HG03025 (cell line): ENCODE measurements at regions not wholly inside any gene's neighbourhood (a gene's known extent, or its start where the extent isn't known, plus 50 kb on each side); places are given as distances from the start of the nearest gene placed in this dataset.
"Not testable (repeated sequence)": the region's sequence is repeated elsewhere in the genome, so short reads cannot be mapped to it uniquely, and the experiment has no call there.

Source experiments
- ATAC-seq: cut with Tn5 transposase; IDR thresholded peaks from one replicate; pipeline ENCODE4 v1.9.1; 2021; ENCODE audit warnings: mild to moderate bottlenecking, moderate library complexity; ENCODE audit not compliant: unreplicated experiment, low FRiP score

DNA sequence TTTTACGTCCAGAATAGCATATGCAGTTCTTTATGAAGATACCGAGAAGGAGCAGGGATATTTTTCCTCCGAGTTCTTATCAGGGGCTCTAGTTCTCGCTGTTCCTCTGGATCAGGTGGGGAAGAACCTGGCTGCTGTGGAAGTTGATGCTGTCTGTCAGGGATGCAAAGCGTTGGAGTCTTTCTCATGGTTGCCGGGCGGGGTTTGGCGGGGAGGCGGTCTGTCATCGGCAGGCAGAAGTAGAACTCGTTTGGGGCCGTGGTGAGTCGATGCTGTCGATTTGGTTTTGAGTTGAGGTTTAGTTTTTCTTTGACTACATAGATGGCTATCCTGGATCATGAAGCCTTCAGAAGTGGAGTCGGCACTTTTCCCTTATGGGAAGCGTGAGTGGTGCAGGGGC lies 691.2 kb downstream of the QKI start:
- ATAC-seq: no peak

GRCh38 chr6:164104432-164104831 lies 689.9 kb downstream of the QKI start:
- no peak for ATAC-seq

- no peak for ATAC-seq
Measured at GRCh38 chr6:164102693-164103092, 688.2 kb downstream of the QKI start.

DNA sequence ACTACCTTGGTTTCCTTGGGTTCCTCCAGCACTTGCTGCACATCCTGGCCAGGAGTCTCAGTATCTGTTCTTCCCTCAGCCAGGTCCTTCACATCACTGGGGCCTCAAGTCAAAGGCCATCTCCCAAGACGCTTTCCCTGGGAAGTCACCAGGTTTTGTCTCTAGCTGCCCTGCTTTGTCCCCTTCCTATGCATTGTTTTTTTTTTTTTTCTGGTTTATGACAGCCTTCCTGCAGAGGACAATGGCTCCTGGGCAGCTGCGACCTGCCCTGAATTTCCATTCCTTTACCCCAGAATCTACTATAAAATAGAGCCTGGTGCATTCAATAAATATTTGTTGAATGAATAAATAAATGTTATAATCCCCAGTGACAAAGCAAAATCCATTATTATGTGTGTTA lies 687.3 kb downstream of the QKI start:
- ATAC-seq: no peak

DNA sequence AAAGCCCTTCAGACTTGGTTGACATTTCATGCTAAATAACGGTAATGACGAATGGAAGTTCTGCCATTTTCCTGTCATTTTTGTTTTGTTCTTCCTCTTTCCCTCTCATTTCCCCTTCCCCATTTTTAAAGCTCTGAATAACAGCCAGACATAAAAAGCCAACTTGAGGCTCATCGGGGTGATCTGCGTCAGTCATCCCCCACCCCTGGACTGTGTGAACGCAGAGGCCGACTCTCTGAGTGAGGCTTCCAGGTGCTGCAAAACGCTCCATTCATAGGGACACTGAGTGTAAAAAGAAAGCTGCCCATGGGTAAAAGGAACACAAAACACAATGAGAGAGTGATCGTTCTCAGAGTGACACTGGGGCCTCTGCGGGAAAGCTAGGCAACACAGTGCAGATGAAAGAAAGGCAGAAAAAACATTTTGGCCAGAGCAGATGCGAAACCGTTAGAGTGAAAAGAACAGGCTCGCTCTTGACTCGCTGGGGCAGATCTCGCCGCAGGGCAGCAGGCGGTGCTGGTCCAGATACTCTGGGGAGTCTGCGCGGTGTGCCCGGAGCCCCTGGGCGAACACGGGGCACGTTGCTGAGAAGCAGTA lies 684.8 kb downstream of the QKI start:
- ATAC-seq: no peak

DNA sequence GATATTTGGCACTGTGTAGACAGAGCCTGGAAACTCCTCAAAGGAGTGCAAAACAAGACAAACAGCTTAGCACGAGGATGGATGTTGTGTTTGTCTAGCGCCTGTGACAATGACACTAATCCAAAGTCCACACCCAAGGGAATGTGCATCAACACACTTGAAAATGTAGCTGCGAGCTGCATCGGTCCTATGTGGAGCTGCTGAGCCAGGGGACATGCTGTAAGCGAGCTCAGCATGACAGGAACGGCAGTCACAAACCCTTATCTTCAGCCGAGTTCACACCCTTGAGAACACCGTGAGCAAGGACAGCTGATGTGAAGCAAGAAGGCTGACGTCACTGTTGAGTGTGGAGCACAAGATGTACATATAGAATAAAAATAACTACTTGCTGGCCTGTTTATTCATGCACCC lies 684.3 kb downstream of the QKI start:
- ATAC-seq: no peak

GRCh38 chr6:164097551-164098398 lies 683.3 kb downstream of the QKI start:
- ATAC-seq: no peak

DNA sequence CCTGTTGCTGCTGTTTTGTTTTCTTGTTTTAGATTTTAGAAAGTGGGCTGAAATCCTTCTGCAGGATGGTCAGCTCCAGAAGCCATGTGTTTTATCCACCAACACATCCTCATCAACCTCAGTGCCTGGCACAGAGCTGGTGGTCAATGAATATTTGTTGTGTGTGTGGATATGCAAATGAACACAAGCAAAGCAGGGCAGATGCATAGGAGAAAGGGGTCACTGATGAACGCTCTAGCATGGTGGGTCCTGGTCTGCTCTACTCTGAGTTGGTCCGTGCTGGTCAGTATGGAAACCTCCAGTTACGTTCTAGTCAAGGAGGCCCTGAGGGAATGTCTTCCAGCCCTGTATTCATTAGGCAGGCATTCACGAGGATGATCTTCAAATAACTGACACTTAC lies 682.5 kb downstream of the QKI start:
- ATAC-seq: no peak

- no peak for ATAC-seq
Measured at GRCh38 chr6:164095056-164095455, 680.5 kb downstream of the QKI start.

DNA sequence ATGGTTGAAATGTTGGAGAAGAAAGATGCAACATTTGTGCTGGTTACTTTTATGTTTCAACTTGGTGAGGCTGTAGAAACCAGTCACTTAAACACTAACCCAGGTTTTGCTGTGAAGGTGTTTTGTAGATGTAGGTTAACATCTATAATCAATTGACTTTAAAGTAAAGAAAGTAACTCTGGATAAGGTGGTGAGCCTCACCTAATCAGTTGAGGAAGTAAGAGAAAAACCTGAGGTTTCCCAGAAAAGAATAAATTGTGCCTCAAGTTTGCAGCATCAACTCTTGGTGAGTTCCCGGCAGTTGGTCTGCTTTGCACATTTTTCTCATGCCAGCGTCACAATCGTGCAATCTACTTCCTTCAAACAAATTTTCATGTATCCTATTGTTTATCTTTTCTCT lies 673.4 kb downstream of the QKI start:
- no peak for ATAC-seq

- no peak for ATAC-seq
Measured at GRCh38 chr6:164087211-164087610, 672.7 kb downstream of the QKI start.

- ATAC-seq: no peak
Measured at GRCh38 chr6:164086076-164086887, 671.8 kb downstream of the QKI start.

GRCh38 chr6:164085091-164086075 lies 670.9 kb downstream of the QKI start:
- no peak for ATAC-seq

DNA sequence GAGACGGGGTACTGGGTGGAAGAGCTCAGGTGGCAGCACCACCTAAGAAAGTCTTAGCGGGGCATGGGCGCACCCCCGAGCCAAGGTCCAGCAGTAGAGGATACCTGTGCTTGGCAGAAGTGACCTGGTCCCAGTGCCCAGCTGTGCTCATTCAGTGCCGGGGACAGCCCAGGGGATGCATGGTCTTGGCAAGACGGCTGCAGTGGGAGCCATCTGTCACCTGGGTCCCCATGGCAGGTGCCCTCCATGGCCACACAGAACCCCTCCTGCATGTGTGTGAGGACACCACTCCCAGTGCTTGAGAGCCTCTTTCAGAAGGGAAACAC lies 664.7 kb downstream of the QKI start:
- no peak for ATAC-seq

DNA sequence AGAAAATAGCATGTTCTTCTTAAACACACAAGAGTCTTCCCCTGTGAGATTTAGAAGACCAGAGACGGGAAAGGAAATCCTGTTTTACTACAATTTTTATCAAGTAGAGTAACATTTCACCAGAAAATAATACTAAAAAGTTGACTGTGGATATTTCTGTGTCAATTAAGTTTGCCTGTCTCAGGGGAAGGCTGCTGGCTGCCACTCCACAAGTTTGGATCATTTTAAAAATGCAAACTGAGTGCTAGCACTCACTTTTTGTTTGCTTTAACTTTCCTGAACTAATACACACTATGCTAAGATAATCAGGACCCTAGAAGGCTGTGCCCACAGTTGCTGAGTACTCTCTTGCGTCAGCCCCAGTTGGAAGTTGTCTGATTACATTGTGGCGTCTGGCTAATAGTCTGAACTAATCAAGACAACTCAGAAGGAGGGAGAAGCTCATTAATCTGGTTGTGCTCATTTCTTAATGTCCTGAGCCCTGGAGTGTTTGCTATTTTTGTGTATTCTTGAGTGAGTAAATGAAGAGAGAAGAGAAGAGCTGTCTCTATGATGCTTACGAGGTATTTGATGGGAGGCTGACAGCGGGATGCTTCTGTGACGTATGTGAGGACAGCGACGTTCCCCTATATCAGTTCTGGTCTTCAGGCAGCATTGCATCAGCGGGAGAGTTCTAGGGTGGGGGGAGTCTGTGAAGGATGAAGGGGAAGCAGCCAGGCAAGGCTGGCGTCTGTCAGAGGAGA lies 664.2 kb downstream of the QKI start:
- no peak for ATAC-seq

DNA sequence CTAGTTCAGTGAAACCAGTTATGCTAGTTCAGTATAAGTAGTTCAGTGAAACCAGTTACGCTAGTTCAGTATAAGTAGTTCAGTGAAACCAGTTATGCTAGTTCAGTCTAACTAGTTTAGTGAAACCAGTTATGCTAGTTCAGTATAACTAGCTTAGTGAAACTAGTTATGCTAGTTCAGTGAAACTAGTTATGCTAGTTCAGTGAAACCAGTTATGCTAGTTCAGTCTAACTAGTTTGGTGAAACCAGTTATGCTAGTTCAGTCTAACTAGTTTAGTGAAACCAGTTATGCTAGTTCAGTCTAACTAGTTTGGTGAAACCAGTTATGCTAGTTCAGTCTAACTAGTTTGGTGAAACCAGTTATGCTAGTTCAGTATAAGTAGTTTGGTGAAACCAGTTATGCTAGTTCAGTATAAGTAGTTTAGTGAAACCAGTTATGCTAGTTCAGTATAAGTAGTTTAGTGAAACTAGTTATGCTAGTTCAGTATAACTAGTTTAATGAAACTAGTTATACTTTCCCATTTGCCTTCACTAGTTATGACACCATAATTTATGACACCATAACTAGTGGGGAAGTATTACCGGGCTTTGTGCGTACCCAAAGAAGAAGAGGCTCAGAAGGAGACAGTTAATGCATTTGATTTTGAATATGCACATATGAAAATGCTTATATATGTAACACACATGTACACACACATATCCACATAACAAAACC lies 662.5 kb downstream of the QKI start:
- not testable (repeated sequence) for ATAC-seq

DNA sequence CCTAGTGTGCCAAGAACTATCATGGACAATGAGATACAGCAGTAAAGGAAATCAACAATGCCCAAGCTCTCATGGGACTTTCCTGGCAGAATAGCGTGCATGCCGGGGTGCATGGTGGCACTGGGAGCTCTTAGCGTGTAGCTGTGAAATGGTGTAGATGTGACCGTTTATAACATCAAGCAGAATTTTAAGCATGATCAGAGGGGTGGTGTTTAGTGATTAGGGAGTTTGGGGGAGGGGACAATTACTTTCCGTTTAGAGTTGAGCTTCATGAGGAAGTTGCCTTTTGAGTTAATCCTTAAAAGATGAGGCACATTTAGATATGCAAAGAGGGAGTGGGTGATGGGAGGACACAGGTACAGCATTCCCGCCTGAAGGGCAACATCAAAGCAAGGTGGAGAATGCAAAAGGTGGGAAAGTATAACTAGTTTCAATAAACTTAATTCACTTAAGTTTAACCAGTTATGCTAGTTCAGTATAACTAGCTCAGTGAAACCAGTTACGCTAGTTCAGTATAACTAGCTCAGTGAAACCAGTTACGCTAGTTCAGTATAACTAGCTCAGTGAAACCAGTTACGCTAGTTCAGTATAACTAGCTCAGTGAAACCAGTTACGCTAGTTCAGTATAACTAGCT lies 661.6 kb downstream of the QKI start:
- no peak for ATAC-seq

GRCh38 chr6:164072240-164072666 lies 657.7 kb downstream of the QKI start:
- ATAC-seq: no peak
